ENCODE measurements at regions not wholly inside any gene's neighbourhood (a gene's known extent, or its start where the extent isn't known, plus 50 kb on each side); places are given as distances from the start of the nearest gene placed in this dataset.

- no peak for TF ChIP-seq YY1 (IDR thresholded peaks at IDR 0.05; ENCODE audit: insufficient read depth, insufficient read length)
- no peak for TF ChIP-seq ZNF274 (IDR thresholded peaks at IDR 0.05; ENCODE audit: low read depth, low read length)
- no peak for TF ChIP-seq SUZ12 (IDR thresholded peaks at IDR 0.05; ENCODE audit: extremely low read depth, insufficient read depth, insufficient read length)
Measured at GRCh38 chr5:42988568-42988967, 51.6 kb downstream of the ANXA2R start.
